Neural cell (in vitro differentiated cells): ENCODE measurements at regions not wholly inside any gene's neighbourhood (a gene's known extent, or its start where the extent isn't known, plus 50 kb on each side); places are given as distances from the start of the nearest gene placed in this dataset.

Source experiments
- H2AFZ ChIP-seq: fragments of 200-600, 300-800 bp; sonication (generic), shearing (Covaris generic); 2 replicates; pipeline ENCODE4 v1.6.0; 2014; ENCODE audit warnings: low read depth, mild to moderate bottlenecking, antibody characterized with exemption, low read length, moderate library complexity
- H3F3A ChIP-seq: fragments of 200-600 bp; shearing (Covaris generic); 2 replicates; pipeline ENCODE4 v1.6.1; 2016; ENCODE audit warnings: mild to moderate bottlenecking, moderate library complexity, mixed read lengths, antibody characterized with exemption, low read length; ENCODE audit not compliant: insufficient read depth, poor library complexity, severe bottlenecking
- H3K27ac ChIP-seq: fragments of 200-600, 300-800 bp; sonication (generic), shearing (Covaris generic); 2 replicates; pipeline ENCODE4 v1.5.1; 2014; ENCODE audit warnings: mild to moderate bottlenecking, low read length, moderate library complexity
- H3K27me3 ChIP-seq: fragments of 300-800, 200-600 bp; sonication (generic), shearing (Covaris generic); 2 replicates; pipeline ENCODE4 v1.6.0; 2014; ENCODE audit warnings: mild to moderate bottlenecking, low read depth, low read length, moderate library complexity; ENCODE audit not compliant: insufficient read depth
- H3K36me3 ChIP-seq: fragments of 300-800, 200-600 bp; sonication (generic), shearing (Covaris generic); 2 replicates; pipeline ENCODE4 v1.5.1; 2014; ENCODE audit warnings: mild to moderate bottlenecking, antibody characterized with exemption, low read length, moderate library complexity; ENCODE audit not compliant: insufficient read depth
- H3K4me2 ChIP-seq: fragments of 300-800, 200-600 bp; sonication (generic), shearing (Covaris generic); 2 replicates; pipeline ENCODE4 v1.6.0; 2014; ENCODE audit warnings: mild to moderate bottlenecking, low read length
- H3K4me3 ChIP-seq: fragments of 300-800, 200-600 bp; sonication (generic), shearing (Covaris generic); 2 replicates; pipeline ENCODE4 v1.5.1; 2014; ENCODE audit warnings: mild to moderate bottlenecking, low read length, moderate library complexity
- H3K79me2 ChIP-seq: fragments of 200-600 bp; shearing (Covaris generic); replicated peaks from 2 replicates; pipeline ENCODE4 v1.6.0; 2014; ENCODE audit warnings: mild to moderate bottlenecking, low read length, moderate library complexity; ENCODE audit not compliant: insufficient read depth
- H3K9ac ChIP-seq: fragments of 300-800, 200-600 bp; sonication (generic), shearing (Covaris generic); 2 replicates; pipeline ENCODE4 v1.6.1; 2016; ENCODE audit warnings: mild to moderate bottlenecking, low read length, mixed read lengths
- H3K9me2 ChIP-seq: fragments of 200-600 bp; shearing (Covaris generic); 2 replicates; pipeline ENCODE4 v1.6.1; 2016; ENCODE audit warnings: mild to moderate bottlenecking, low read length, mixed read lengths; ENCODE audit not compliant: insufficient read depth
- H3K9me3 ChIP-seq: fragments of 200-600, 300-800 bp; sonication (generic), shearing (Covaris generic); 2 replicates; pipeline ENCODE4 v1.6.1; 2016; ENCODE audit warnings: mild to moderate bottlenecking, mixed run types, low read length, moderate library complexity, mixed read lengths
- H4K20me1 ChIP-seq: fragments of 200-600 bp; shearing (Covaris generic); 2 replicates; pipeline ENCODE4 v1.6.1; 2016; ENCODE audit warnings: mild to moderate bottlenecking, mixed run types; ENCODE audit not compliant: insufficient read depth
- CTCF ChIP-seq: fragments of 450-650 bp; IDR thresholded peaks from 2 replicates; pipeline ENCODE4 v1.5.1; 2014; ENCODE audit warnings: antibody characterized with exemption, mild to moderate bottlenecking, moderate library complexity; ENCODE audit not compliant: poor library complexity, severe bottlenecking
- EP300 ChIP-seq: fragments of 450-650 bp; conservative IDR thresholded peaks from 2 replicates; pipeline ENCODE4 v1.6.1; 2014; ENCODE audit warnings: antibody characterized with exemption, mild to moderate bottlenecking, moderate library complexity; ENCODE audit not compliant: poor library complexity, severe bottlenecking
- EZH2 ChIP-seq: fragments of 200-600, 300-800 bp; shearing (Covaris generic), sonication (generic); IDR thresholded peaks from 2 replicates; pipeline ENCODE4 v1.6.1; 2014; ENCODE audit warnings: antibody characterized with exemption, low read length, borderline replicate concordance, mild to moderate bottlenecking; ENCODE audit not compliant: insufficient read depth, poor library complexity, severe bottlenecking
- MXI1 ChIP-seq: fragments of 450-650 bp; conservative IDR thresholded peaks from 2 replicates; pipeline ENCODE4 v1.6.1; 2014; ENCODE audit warnings: antibody characterized with exemption, mild to moderate bottlenecking; ENCODE audit not compliant: poor library complexity, severe bottlenecking
- POLR2AphosphoS5 ChIP-seq: IDR thresholded peaks from 2 replicates; pipeline ENCODE4 v1.6.1; 2012
- RAD21 ChIP-seq: fragments of 450-650 bp; conservative IDR thresholded peaks from 2 replicates; pipeline ENCODE4 v1.6.1; 2014; ENCODE audit warnings: antibody characterized with exemption, mild to moderate bottlenecking, moderate library complexity
- SMC3 ChIP-seq: fragments of 450-650 bp; conservative IDR thresholded peaks from 2 replicates; pipeline ENCODE4 v1.6.1; 2014; ENCODE audit warnings: antibody characterized with exemption, mild to moderate bottlenecking, moderate library complexity; ENCODE audit not compliant: poor library complexity
- TAF1 ChIP-seq: IDR thresholded peaks from 2 replicates; pipeline ENCODE4 v1.6.1; 2012; ENCODE audit warnings: low read depth
- TF ChIP-seq, protein P1 (sequence below): IDR thresholded peaks from 2 replicates; pipeline ENCODE4 v1.6.1; 2012; ENCODE audit warnings: borderline replicate concordance

DNA sequence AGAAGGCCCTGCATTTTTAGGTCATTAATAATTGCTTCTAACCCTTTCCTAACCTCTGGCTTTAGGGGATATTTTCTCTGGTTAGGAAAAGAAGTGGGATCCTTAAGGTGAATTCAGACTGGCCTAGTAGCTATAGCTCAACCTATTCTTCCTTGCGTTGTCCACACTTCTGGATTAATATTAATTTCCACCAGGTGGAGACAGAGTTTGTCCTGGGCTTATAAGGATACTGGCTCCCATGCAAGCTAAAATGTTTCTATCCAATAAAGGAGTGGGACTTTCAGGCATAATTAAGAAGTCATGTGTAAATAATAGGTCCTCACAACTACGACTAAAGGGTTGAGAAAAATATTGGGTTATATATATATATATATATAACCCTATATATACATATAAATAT, 860.0 kb upstream of the POU3F4 start:
- no peak overlapping the region for H3K27ac ChIP-seq
- H3K36me3 ChIP-seq, result no peaks in the 10 kb centered on the region
- H4K20me1 ChIP-seq, result no peaks in the 10 kb centered on the region
- no peaks in the 10 kb centered on the region for H3K79me2 ChIP-seq
- H3K4me2 ChIP-seq, result no peak overlapping the region
- no peak overlapping the region for H3K9ac ChIP-seq
- H2AFZ ChIP-seq, result no peak overlapping the region
- H3K9me3 ChIP-seq, result no peaks in the 10 kb centered on the region
- TF ChIP-seq RAD21 (no peak), MXI1 (no peak), EZH2 (no peak), TAF1 (no peak), POLR2AphosphoS5 (no peak), SMC3 (no peak), EP300 (no peak), CTCF (no peak)
- TF ChIP-seq, protein P1, sequence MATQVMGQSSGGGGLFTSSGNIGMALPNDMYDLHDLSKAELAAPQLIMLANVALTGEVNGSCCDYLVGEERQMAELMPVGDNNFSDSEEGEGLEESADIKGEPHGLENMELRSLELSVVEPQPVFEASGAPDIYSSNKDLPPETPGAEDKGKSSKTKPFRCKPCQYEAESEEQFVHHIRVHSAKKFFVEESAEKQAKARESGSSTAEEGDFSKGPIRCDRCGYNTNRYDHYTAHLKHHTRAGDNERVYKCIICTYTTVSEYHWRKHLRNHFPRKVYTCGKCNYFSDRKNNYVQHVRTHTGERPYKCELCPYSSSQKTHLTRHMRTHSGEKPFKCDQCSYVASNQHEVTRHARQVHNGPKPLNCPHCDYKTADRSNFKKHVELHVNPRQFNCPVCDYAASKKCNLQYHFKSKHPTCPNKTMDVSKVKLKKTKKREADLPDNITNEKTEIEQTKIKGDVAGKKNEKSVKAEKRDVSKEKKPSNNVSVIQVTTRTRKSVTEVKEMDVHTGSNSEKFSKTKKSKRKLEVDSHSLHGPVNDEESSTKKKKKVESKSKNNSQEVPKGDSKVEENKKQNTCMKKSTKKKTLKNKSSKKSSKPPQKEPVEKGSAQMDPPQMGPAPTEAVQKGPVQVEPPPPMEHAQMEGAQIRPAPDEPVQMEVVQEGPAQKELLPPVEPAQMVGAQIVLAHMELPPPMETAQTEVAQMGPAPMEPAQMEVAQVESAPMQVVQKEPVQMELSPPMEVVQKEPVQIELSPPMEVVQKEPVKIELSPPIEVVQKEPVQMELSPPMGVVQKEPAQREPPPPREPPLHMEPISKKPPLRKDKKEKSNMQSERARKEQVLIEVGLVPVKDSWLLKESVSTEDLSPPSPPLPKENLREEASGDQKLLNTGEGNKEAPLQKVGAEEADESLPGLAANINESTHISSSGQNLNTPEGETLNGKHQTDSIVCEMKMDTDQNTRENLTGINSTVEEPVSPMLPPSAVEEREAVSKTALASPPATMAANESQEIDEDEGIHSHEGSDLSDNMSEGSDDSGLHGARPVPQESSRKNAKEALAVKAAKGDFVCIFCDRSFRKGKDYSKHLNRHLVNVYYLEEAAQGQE, result no peak
- no peaks in the 10 kb centered on the region for H3F3A ChIP-seq
- no peaks in the 10 kb centered on the region for H3K9me2 ChIP-seq
- no peak overlapping the region for H3K4me3 ChIP-seq
- no peaks in the 10 kb centered on the region for H3K27me3 ChIP-seq

DNA sequence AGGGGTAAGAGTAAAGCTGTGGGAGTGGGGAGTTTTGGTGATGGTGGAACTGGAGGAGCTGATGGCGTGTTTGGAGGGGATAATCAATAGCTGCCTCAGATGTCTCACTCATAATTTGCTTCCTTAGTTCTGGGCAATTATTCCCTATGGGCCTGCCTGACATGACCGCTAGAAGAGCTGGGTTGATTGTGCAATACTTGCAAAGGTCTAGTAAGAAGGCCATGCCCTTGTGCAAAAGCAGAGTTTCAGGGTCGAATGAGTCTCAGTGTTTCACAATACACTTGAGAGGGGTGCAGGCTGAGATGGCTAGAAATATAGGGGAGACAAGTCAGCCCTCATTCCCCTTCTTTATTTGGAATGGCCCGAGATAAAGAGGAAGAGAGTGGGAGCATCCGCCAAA, 858.4 kb upstream of the POU3F4 start:
- no peaks in the 10 kb centered on the region for H3K9me3 ChIP-seq
- no peak overlapping the region for H2AFZ ChIP-seq
- no peak overlapping the region for H3K9ac ChIP-seq
- no peaks in the 10 kb centered on the region for H3F3A ChIP-seq
- H3K9me2 ChIP-seq, result no peaks in the 10 kb centered on the region
- no peaks in the 10 kb centered on the region for H3K79me2 ChIP-seq
- TF ChIP-seq EZH2 (no peak), MXI1 (no peak)
- no peak overlapping the region for H3K27ac ChIP-seq
- H4K20me1 ChIP-seq, result no peaks in the 10 kb centered on the region
- H3K4me2 ChIP-seq, result no peak overlapping the region
- no peak overlapping the region for H3K4me3 ChIP-seq
- no peaks in the 10 kb centered on the region for H3K36me3 ChIP-seq
- H3K27me3 ChIP-seq, result no peaks in the 10 kb centered on the region

DNA sequence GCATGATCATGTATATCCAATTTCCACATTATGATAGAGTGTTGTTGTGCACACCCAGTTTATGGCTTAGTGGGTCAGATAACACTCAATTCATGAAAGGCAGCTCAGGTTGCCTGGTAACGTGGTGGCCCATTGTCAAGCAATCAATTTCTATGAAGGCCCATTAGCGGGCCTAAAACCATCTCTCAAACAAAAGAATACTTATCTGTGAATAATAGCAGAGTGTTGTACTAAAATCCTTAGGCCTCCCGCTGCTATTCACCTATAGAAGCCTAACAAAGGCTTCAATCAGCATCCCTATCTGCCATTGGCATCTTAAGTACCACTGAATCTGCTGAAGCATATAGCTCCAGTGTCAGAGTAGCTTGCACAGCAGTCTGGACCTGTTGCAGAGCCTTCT, 849.6 kb upstream of the POU3F4 start:
- H3K9me3 ChIP-seq, result no peaks in the 10 kb centered on the region

More for the DNA sequence above, 849.6 kb upstream of the POU3F4 start:
- Histone ChIP-seq H4K20me1 (no peaks in the 10 kb centered on the region), H3K4me3 (no peak overlapping the region), H3K4me2 (no peak overlapping the region), H3F3A (no peaks in the 10 kb centered on the region), H3K27me3 (no peaks in the 10 kb centered on the region), H3K27ac (peak overlapping the region; percentile 34), H3K36me3 (no peaks in the 10 kb centered on the region), H2AFZ (no peak overlapping the region), H3K9ac (no peak overlapping the region), H3K79me2 (no peaks in the 10 kb centered on the region), H3K9me2 (no peaks in the 10 kb centered on the region)
- TF ChIP-seq POLR2AphosphoS5, result peak; percentile 36
- TF ChIP-seq MXI1, result no peak
- peak; percentile 75 for TF ChIP-seq EP300
